Esophagus squamous epithelium (tissue), 4 donors: ENCODE measurements at regions not wholly inside any gene's neighbourhood (a gene's known extent, or its start where the extent isn't known, plus 50 kb on each side); places are given as distances from the start of the nearest gene placed in this dataset.

Experiments used
- CTCF ChIP-seq, 6 experiments: fragments of 450-650 bp in 4 of 6; fragments of 200-600 bp in 2 of 6; sonication (generic) in 2 of 6; IDR thresholded peaks; one replicate each; pipeline ENCODE4 v1.5.1; 2016 to 2019; ENCODE audit warnings: antibody characterized with exemption in 6 of 6, mild to moderate bottlenecking in 4 of 6, moderate library complexity in 4 of 6
- POLR2A ChIP-seq, 4 donors: fragments of 450-650 bp; IDR thresholded peaks; one replicate each; pipeline ENCODE4 v1.6.1; 2017; ENCODE audit warnings: antibody characterized with exemption in 4 of 4, mild to moderate bottlenecking in 4 of 4, moderate library complexity in 3 of 4

GRCh38 chr4:24328711-24329110 lies 255.6 kb downstream of the DHX15 start:
- TF ChIP-seq CTCF (IDR thresholded peaks at IDR 0.05) = no peak
- TF ChIP-seq POLR2A (IDR thresholded peaks at IDR 0.05) = no peak
